ENCODE measurements at regions not wholly inside any gene's neighbourhood (a gene's known extent, or its start where the extent isn't known, plus 50 kb on each side); places are given as distances from the start of the nearest gene placed in this dataset.

- DNase-seq = no peak
- WGBS, 2 donors (ENCODE audit: low coverage in 1 of 2) = 17 to 74% methylated on average over 1 to 4 of the region's 4 CpGs
- H3K36me3 ChIP-seq = no peaks in the 10 kb centered on the region
- in situ Hi-C loops (cut with MboI; ENCODE audit: low pct_ligation_motif_present in 1 of 4, low pct_unique_long_range_greater_than_20kb in 1 of 4, low sequenced_read_pairs in 3 of 4) = no loop called here
- intact Hi-C loops (cut with DNase I; ENCODE audit: low total_unique reads) = no loop called here
- H3K27me3 ChIP-seq = peaks cover 14% of the 10 kb centered on the region
- no peak overlapping the region for H3K4me3 ChIP-seq
- TF ChIP-seq CTCF (IDR thresholded peaks at IDR 0.05) (no peak), POLR2AphosphoS5 (IDR thresholded peaks at IDR 0.05) (no peak), EP300 (IDR thresholded peaks at IDR 0.05; ENCODE audit: low read depth) (no peak), POLR2A (IDR thresholded peaks at IDR 0.05) (no peak)
- no peak overlapping the region for H3K27ac ChIP-seq
- no peaks in the 10 kb centered on the region for H3K9me3 ChIP-seq
- no peaks in the 10 kb centered on the region for H3K4me1 ChIP-seq
These were observed 435.5 kb upstream of the CCL2 start for GRCh38 chr17:33819539-33819938.

- DNase-seq = no peak
- intact Hi-C loops (cut with DNase I; ENCODE audit: low total_unique reads) (no loop called here), in situ Hi-C loops (cut with MboI; ENCODE audit: low pct_ligation_motif_present in 1 of 4, low pct_unique_long_range_greater_than_20kb in 1 of 4, low sequenced_read_pairs in 3 of 4) (no loop called here)
- TF ChIP-seq EP300 (IDR thresholded peaks at IDR 0.05; ENCODE audit: low read depth) (no peak), POLR2AphosphoS5 (IDR thresholded peaks at IDR 0.05) (no peak), POLR2A (IDR thresholded peaks at IDR 0.05) (no peak), CTCF (IDR thresholded peaks at IDR 0.05) (no peak)
- Histone ChIP-seq H3K4me1 (no peaks in the 10 kb centered on the region), H3K27me3 (no peaks in the 10 kb centered on the region), H3K27ac (no peak overlapping the region), H3K9me3 (no peaks in the 10 kb centered on the region), H3K4me3 (no peak overlapping the region), H3K36me3 (no peaks in the 10 kb centered on the region)
- WGBS, 2 donors (ENCODE audit: low coverage in 1 of 2) = 40% methylated on average over 2 of the region's 2 CpGs; no CpG with 5 or more reads in 1 of the 2 donors
These were observed 422.8 kb upstream of the CCL2 start for GRCh38 chr17:33832262-33832661.

GRCh38 chr17:33837281-33837680, 417.8 kb upstream of the CCL2 start:
- no peaks in the 10 kb centered on the region for H3K36me3 ChIP-seq
- no peak for DNase-seq
- no peak overlapping the region for H3K27ac ChIP-seq
- no peak overlapping the region for H3K4me3 ChIP-seq
- in situ Hi-C loops (cut with MboI; ENCODE audit: low pct_ligation_motif_present in 1 of 4, low pct_unique_long_range_greater_than_20kb in 1 of 4, low sequenced_read_pairs in 3 of 4) (no loop called here), intact Hi-C loops (cut with DNase I; ENCODE audit: low total_unique reads) (no loop called here)
- TF ChIP-seq CTCF (IDR thresholded peaks at IDR 0.05) = no peak
- TF ChIP-seq EP300 (IDR thresholded peaks at IDR 0.05; ENCODE audit: low read depth) = no peak
- TF ChIP-seq POLR2AphosphoS5 (IDR thresholded peaks at IDR 0.05) = no peak
- no peaks in the 10 kb centered on the region for H3K4me1 ChIP-seq
- no peaks in the 10 kb centered on the region for H3K9me3 ChIP-seq
- H3K27me3 ChIP-seq = peaks cover 15% of the 10 kb centered on the region

GRCh38 chr17:33838281-33838680, 416.8 kb upstream of the CCL2 start:
- in situ Hi-C loops (cut with MboI; ENCODE audit: low pct_ligation_motif_present in 1 of 4, low pct_unique_long_range_greater_than_20kb in 1 of 4, low sequenced_read_pairs in 3 of 4) = no loop called here
- intact Hi-C loops (cut with DNase I; ENCODE audit: low total_unique reads) = no loop called here
- H3K36me3 ChIP-seq = no peaks in the 10 kb centered on the region
- no peaks in the 10 kb centered on the region for H3K9me3 ChIP-seq
- no peak for DNase-seq
- H3K27me3 ChIP-seq = peaks cover 15% of the 10 kb centered on the region
- 60 to 63% methylated on average over 1 to 2 of the region's 2 CpGs for WGBS, 2 donors (ENCODE audit: low coverage in 1 of 2)
- H3K27ac ChIP-seq = no peak overlapping the region
- no peaks in the 10 kb centered on the region for H3K4me1 ChIP-seq
- no peak overlapping the region for H3K4me3 ChIP-seq
- TF ChIP-seq EP300 (IDR thresholded peaks at IDR 0.05; ENCODE audit: low read depth) (no peak), CTCF (IDR thresholded peaks at IDR 0.05) (no peak), POLR2AphosphoS5 (IDR thresholded peaks at IDR 0.05) (no peak), POLR2A (IDR thresholded peaks at IDR 0.05) (no peak)

All from transverse colon (tissue), 4 donors.